Cardiac fibroblast (primary cell): ENCODE measurements at regions not wholly inside any gene's neighbourhood (a gene's known extent, or its start where the extent isn't known, plus 50 kb on each side); places are given as distances from the start of the nearest gene placed in this dataset.
A peak's percentile ranks its signal among the peaks of the same experiment; 100 is the strongest.

Experiments
- DNase-seq, 2 donors: peaks; one replicate each; pipeline versions ENCODE4 v3.0.0 to v3.0.0-alpha.2; 2010; ENCODE audit warnings: low read depth in 2 of 2
- H3K4me3 ChIP-seq, 2 donors: replicated peaks in 1 of 2; 1 replicate in 1 of 2; 2 replicates in 1 of 2; pipeline ENCODE4 v1.5.1; 2011; ENCODE audit warnings: low read depth in 2 of 2, low read length in 2 of 2, mild to moderate bottlenecking in 2 of 2, moderate library complexity in 1 of 2
- CTCF ChIP-seq: IDR thresholded peaks from one replicate; pipeline ENCODE4 v1.5.1; 2011; ENCODE audit warnings: low read depth, mild to moderate bottlenecking, low read length, inconsistent platforms

- H3K4me3 ChIP-seq, result no peak overlapping the region
- no peak for DNase-seq
- TF ChIP-seq CTCF, result no peak
Observed at GRCh38 chr2:133690780-133691179, 122.5 kb upstream of the NCKAP5 start.

GRCh38 chr2:133691336-133691735 is 123.1 kb upstream of the NCKAP5 start:
- TF ChIP-seq CTCF, result no peak
- H3K4me3 ChIP-seq, result no peak overlapping the region
- no peak for DNase-seq

- peak in 1 of 2 donors; percentile 20 for DNase-seq
- TF ChIP-seq CTCF, result no peak
- no peak overlapping the region for H3K4me3 ChIP-seq
Observed at GRCh38 chr2:133705287-133705686, 137.0 kb upstream of the NCKAP5 start.

- no peak overlapping the region for H3K4me3 ChIP-seq
- no peak for TF ChIP-seq CTCF
- peak in 1 of 2 donors; percentile 23 for DNase-seq
Observed at GRCh38 chr2:133710613-133711012, 142.3 kb upstream of the NCKAP5 start.

- no peak for TF ChIP-seq CTCF
- no peak overlapping the region for H3K4me3 ChIP-seq
- DNase-seq, result no peak
Observed at GRCh38 chr2:133711201-133711600, 142.9 kb upstream of the NCKAP5 start.

GRCh38 chr2:133711806-133712205 is 143.5 kb upstream of the NCKAP5 start:
- no peak for DNase-seq
- H3K4me3 ChIP-seq, result no peak overlapping the region
- TF ChIP-seq CTCF, result no peak

GRCh38 chr2:133712369-133712768 is 144.1 kb upstream of the NCKAP5 start:
- H3K4me3 ChIP-seq, result no peak overlapping the region
- DNase-seq, result no peak
- no peak for TF ChIP-seq CTCF
